ENCODE measurements at regions not wholly inside any gene's neighbourhood (a gene's known extent, or its start where the extent isn't known, plus 50 kb on each side); places are given as distances from the start of the nearest gene placed in this dataset.

- ChIA-PET CTCF (no interaction called here), POLR2A (no interaction called here)
- TF ChIP-seq CTCF (IDR thresholded peaks at IDR 0.05), result no peak
- H3K4me1 Mint-ChIP-seq (ENCODE audit: low read depth), result no peaks in the 10 kb centered on the region
- intact Hi-C loops (cut with DNase I, micrococcal nuclease), result no loop called here
- no peaks in the 10 kb centered on the region for H3K9me3 Mint-ChIP-seq
- ATAC-seq (ENCODE audit: poor library complexity) (no peak), DNase-seq (no peak)
- Histone ChIP-seq H3K27ac (ENCODE audit: low read depth in 1 of 2, low read length in 2 of 2) (no peak overlapping the region), H3K36me3 (ENCODE audit: insufficient read depth, low read length) (no peaks in the 10 kb centered on the region), H3K27me3 (ENCODE audit: control insufficient read depth in 1 of 2, insufficient read depth in 2 of 2, low read length in 2 of 2) (no peaks in the 10 kb centered on the region), H3K9me3 (ENCODE audit: control insufficient read depth in 1 of 2, insufficient read depth in 1 of 2, low read length in 2 of 2) (no peaks in the 10 kb centered on the region), H3K4me3 (ENCODE audit: low read length) (no peak overlapping the region), H3K4me1 (ENCODE audit: insufficient read depth, low read length) (no peaks in the 10 kb centered on the region)
- H3K27me3 Mint-ChIP-seq, result no peaks in the 10 kb centered on the region
- H3K36me3 Mint-ChIP-seq (ENCODE audit: low read depth), result no peaks in the 10 kb centered on the region
- no peak overlapping the region for H3K4me3 Mint-ChIP-seq
- H3K27ac Mint-ChIP-seq, result no peak overlapping the region
Measured at GRCh38 chr13:47144782-47145181, 247.9 kb upstream of the HTR2A start.

- CTCF ChIA-PET, result no interaction called here
- H3K27ac Mint-ChIP-seq, result no peak overlapping the region
- H3K4me3 ChIP-seq (ENCODE audit: low read length), result no peak overlapping the region
- H3K27me3 Mint-ChIP-seq, result no peaks in the 10 kb centered on the region
- no peak for TF ChIP-seq CTCF (IDR thresholded peaks at IDR 0.05)
- H3K36me3 ChIP-seq (ENCODE audit: insufficient read depth, low read length), result no peaks in the 10 kb centered on the region
- no peaks in the 10 kb centered on the region for H3K9me3 Mint-ChIP-seq
- intact Hi-C loops (cut with DNase I, micrococcal nuclease), result no loop called here
- ATAC-seq (ENCODE audit: poor library complexity) (no peak), DNase-seq (no peak)
- POLR2A ChIA-PET, result no interaction called here
- H3K27me3 ChIP-seq (ENCODE audit: control insufficient read depth in 1 of 2, insufficient read depth in 2 of 2, low read length in 2 of 2), result no peaks in the 10 kb centered on the region
- H3K4me1 ChIP-seq (ENCODE audit: insufficient read depth, low read length), result no peaks in the 10 kb centered on the region
- no peaks in the 10 kb centered on the region for H3K4me1 Mint-ChIP-seq (ENCODE audit: low read depth)
- no peak overlapping the region for H3K27ac ChIP-seq (ENCODE audit: low read depth in 1 of 2, low read length in 2 of 2)
- no peaks in the 10 kb centered on the region for H3K9me3 ChIP-seq (ENCODE audit: control insufficient read depth in 1 of 2, insufficient read depth in 1 of 2, low read length in 2 of 2)
- H3K4me3 Mint-ChIP-seq, result no peak overlapping the region
- no peaks in the 10 kb centered on the region for H3K36me3 Mint-ChIP-seq (ENCODE audit: low read depth)
Measured at GRCh38 chr13:47142105-47142504, 245.3 kb upstream of the HTR2A start.

GRCh38 chr13:47139519-47139918, 242.7 kb upstream of the HTR2A start:
- no peaks in the 10 kb centered on the region for H3K36me3 Mint-ChIP-seq (ENCODE audit: low read depth)

More at GRCh38 chr13:47139519-47139918, 242.7 kb upstream of the HTR2A start:
- TF ChIP-seq CTCF (IDR thresholded peaks at IDR 0.05), result no peak
- H3K9me3 ChIP-seq (ENCODE audit: control insufficient read depth in 1 of 2, insufficient read depth in 1 of 2, low read length in 2 of 2), result no peaks in the 10 kb centered on the region
- POLR2A ChIA-PET, result no interaction called here
- intact Hi-C loops (cut with DNase I, micrococcal nuclease), result no loop called here
- no peak overlapping the region for H3K27ac ChIP-seq (ENCODE audit: low read depth in 1 of 2, low read length in 2 of 2)
- H3K9me3 Mint-ChIP-seq, result no peaks in the 10 kb centered on the region
- no peak overlapping the region for H3K4me3 ChIP-seq (ENCODE audit: low read length)
- no peaks in the 10 kb centered on the region for H3K4me1 Mint-ChIP-seq (ENCODE audit: low read depth)
- no peaks in the 10 kb centered on the region for H3K27me3 ChIP-seq (ENCODE audit: control insufficient read depth in 1 of 2, insufficient read depth in 2 of 2, low read length in 2 of 2)
- no peaks in the 10 kb centered on the region for H3K4me1 ChIP-seq (ENCODE audit: insufficient read depth, low read length)
- no peaks in the 10 kb centered on the region for H3K36me3 ChIP-seq (ENCODE audit: insufficient read depth, low read length)
- no peak for ATAC-seq (ENCODE audit: poor library complexity)
- no peak for DNase-seq
- CTCF ChIA-PET, result no interaction called here
- no peak overlapping the region for H3K4me3 Mint-ChIP-seq
- H3K27ac Mint-ChIP-seq, result no peak overlapping the region
- H3K27me3 Mint-ChIP-seq, result no peaks in the 10 kb centered on the region
